NCI-H774 (cell line): ENCODE measurements at regions not wholly inside any gene's neighbourhood (a gene's known extent, or its start where the extent isn't known, plus 50 kb on each side); places are given as distances from the start of the nearest gene placed in this dataset.
"Not testable (repeated sequence)": the region's sequence is repeated elsewhere in the genome, so short reads cannot be mapped to it uniquely, and the experiment has no call there.

Experiments
- DNase-seq: peaks from one replicate; lab custom pipeline; 2025; lab: John Stamatoyannopoulos, UW

DNA sequence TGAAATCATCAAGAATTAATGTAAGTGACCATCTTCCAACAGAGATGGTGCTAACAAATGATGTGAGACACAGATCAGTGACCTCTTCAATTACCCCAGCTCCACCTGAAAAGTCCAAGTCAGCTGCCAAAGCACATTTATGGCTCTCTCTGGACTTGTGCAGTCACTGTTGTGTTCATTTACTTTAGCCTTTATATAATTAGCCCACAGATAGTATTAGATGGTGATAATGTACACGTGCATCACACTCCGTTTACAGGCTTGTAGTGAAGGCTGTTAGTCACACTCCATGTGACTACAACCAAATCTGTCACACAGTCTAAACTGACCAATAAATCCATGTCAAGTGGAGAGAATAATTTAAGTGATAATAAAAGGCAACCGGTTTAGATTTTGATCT is 331.5 kb upstream of the IL12A start:
- DNase-seq: no peak

GRCh38 chr3:159657629-159658028 is 331.0 kb upstream of the IL12A start:
- DNase-seq: no peak

DNA sequence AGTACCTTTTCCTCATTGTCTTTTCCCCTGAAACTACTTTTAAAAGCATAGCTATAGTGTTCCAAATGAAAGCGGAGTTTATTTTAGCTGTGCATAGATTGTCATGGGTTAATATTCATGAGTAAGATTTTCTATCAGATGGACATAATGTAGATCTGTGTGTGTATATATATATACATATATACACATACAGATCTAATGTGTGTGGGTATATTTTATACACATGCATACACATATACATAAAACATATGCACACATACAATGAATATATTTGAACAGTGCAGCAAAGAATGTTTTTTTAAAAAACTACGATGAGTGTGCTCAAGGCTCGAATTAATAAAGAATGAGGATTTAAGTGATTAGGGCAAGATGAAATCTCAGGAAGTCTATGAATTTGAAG is 328.3 kb upstream of the IL12A start:
- no peak for DNase-seq

- no peak for DNase-seq
Observed at GRCh38 chr3:159660901-159661300, 327.7 kb upstream of the IL12A start.

GRCh38 chr3:159662549-159662948 is 326.1 kb upstream of the IL12A start:
- DNase-seq: no peak

GRCh38 chr3:159664006-159664405 is 324.6 kb upstream of the IL12A start:
- no peak for DNase-seq

DNA sequence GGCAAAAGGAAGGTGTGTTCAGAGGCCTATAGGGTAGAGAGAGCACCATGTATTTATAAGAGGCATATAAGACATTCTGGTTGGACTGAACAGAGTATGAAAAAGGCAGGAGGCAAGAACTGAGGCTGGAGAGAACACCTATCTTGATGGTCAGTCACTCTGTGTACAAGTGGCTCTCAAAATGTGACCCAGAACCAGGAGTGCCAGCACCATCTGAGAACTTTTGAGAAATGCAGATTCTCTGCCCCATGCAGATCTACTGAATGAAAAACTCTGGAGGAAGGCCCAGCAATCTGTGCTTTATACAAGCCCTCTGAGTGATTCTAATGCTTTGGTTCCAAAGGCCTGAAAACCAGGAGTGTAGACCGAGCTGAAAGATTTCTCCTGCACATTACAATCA is 324.0 kb upstream of the IL12A start:
- no peak for DNase-seq

DNA sequence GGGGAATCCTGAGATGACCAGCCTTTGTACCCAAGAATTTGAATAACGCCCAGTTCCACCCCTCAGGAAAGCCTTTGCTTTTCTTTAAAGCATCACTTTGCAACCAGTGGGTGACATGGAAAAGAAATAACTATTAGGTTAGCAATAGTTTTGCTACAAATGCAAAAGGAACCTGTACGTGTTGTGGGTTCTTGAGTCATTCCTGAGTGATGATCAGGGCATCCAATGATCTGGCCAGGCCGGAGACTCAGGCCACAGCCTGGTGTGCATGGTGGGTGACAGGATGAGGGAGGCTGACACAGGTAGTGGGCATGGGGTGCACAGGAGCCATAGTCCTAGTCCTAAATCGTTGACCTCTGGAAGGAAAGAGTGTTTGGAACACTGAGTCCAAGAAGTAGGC is 321.4 kb upstream of the IL12A start:
- no peak for DNase-seq

DNA sequence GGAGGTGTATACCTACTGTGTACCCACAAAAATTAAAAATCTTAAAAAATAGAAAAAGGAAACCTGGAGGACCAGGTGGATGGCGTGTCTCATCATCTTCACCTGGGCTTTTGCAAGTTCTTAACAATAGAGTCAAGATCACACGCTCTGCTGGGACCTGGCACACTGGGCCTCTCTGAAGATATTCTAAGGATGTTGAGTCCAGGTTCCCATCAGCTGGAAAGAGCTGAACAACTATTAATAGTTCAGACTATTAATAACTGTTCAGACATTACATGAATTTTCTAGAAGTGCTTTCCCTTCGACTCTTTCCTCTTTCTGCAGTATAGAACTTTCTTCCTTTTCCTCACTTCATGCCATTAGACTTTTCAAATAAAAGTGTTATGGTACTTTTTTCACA is 320.2 kb upstream of the IL12A start:
- DNase-seq: no peak

DNA sequence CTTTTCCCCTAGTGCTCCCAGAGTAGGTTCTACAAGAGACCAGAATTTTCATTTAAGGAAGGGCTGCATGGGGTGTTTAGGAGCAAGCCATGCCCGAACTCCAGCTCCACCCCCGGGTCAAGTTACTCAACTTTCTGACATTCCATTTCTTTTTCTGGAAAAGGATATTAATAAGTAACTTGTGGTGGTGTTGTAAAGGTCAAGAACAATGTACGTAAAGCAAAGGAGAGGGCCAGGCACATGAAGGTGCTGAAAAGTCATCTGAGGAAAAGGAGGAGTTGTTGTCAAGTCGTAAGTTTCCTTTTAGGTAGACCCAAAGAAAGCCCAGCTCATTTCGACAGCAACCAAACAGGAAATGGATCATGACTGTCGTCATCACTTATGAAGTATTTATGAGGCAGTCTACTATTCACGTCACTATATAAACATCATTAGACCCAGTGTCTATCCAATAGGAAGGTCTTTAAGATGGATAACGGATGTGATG is 319.6 kb upstream of the IL12A start:
- DNase-seq: no peak

- no peak for DNase-seq
Observed at GRCh38 chr3:159669766-159670165, 318.9 kb upstream of the IL12A start.

GRCh38 chr3:159672728-159673688 is 315.6 kb upstream of the IL12A start:
- DNase-seq: no peak

GRCh38 chr3:159674583-159674982 is 314.1 kb upstream of the IL12A start:
- no peak for DNase-seq

GRCh38 chr3:159675285-159675684 is 313.4 kb upstream of the IL12A start:
- DNase-seq: no peak

DNA sequence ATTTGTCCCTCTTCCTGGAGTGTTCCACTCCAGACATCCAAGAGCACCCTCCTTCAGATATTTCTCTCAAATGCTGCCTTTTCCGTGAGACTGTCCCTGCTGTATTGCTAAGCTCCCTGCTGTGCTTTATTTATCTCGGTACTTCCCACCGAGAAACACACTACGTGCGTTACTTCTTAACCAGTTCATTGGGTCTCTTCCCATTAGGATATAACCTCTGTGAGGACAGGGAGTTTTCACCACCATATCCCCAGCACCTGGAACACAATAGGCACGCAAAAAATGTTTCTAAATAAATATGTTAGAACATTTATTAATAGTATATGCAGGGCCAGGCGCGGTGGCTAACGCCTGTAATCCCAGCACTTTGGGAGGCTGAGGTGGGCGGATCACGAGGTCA is 308.7 kb upstream of the IL12A start:
- DNase-seq: no peak

GRCh38 chr3:159681717-159682116 is 306.9 kb upstream of the IL12A start:
- not testable (repeated sequence) for DNase-seq

GRCh38 chr3:159685801-159686200 is 302.8 kb upstream of the IL12A start:
- DNase-seq: no peak

- DNase-seq: no peak
Observed at GRCh38 chr3:159693226-159693625, 295.4 kb upstream of the IL12A start.

- no peak for DNase-seq
Observed at GRCh38 chr3:159711560-159712333, 276.9 kb upstream of the IL12A start.

- no peak for DNase-seq
Observed at GRCh38 chr3:159721324-159721723, 267.3 kb upstream of the IL12A start.

- no peak for DNase-seq
Observed at GRCh38 chr3:159723295-159723694, 265.3 kb upstream of the IL12A start.

DNA sequence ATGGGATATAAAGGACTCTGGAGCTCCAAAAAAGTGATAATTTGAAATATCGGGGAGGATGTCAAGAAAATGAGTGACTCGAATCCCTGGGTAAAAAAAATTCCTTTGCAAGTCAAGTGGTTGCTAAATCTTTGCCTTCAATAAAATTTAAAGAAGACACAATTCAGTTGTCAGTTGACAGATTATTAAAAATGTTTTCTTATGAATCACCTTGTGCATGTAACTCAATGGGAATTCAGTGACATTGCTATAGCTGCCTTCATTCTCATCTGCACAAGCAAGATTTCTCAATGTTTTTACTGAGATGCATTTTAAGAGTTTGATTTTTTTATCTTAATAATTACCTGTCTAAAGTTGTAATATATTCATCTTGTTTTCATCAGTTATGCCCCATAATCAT is 264.0 kb upstream of the IL12A start:
- DNase-seq: no peak
